Calu3 (cell line): ENCODE measurements at regions not wholly inside any gene's neighbourhood (a gene's known extent, or its start where the extent isn't known, plus 50 kb on each side); places are given as distances from the start of the nearest gene placed in this dataset.

Source experiments
- BruUV-seq: library from RNA; stranded (reverse); fragments of 400-500 nt; replicated peaks from 2 replicates; lab custom pipeline; 2021; lab: Mats Ljungman, UMichigan
- CTCF ChIA-PET: fragments of 300-600 bp; sonication (Branson Sonifier 250); formaldehyde crosslinking; loops from one replicate; lab custom pipeline; 2022; ENCODE audit warnings: antibody characterized with exemption; lab: Charles Lee
- DNase-seq: peaks from one replicate; pipeline ENCODE4 v3.0.0; 2022
- H3K27ac Mint-ChIP-seq: one replicate; pipeline ENCODE4 v1.8.0; 2022; ENCODE audit warnings: mixed read lengths; ENCODE audit not compliant: unreplicated experiment
- H3K27me3 Mint-ChIP-seq: one replicate; pipeline ENCODE4 v1.8.0; 2022; ENCODE audit warnings: mixed read lengths; ENCODE audit not compliant: unreplicated experiment
- H3K36me3 Mint-ChIP-seq: one replicate; pipeline ENCODE4 v1.8.0; 2022; ENCODE audit warnings: mild to moderate bottlenecking, moderate library complexity, mixed read lengths; ENCODE audit not compliant: insufficient read depth, unreplicated experiment
- H3K4me1 Mint-ChIP-seq: one replicate; pipeline ENCODE4 v1.8.0; 2022; ENCODE audit warnings: mild to moderate bottlenecking, low read depth, mixed read lengths; ENCODE audit not compliant: unreplicated experiment
- H3K4me3 Mint-ChIP-seq: one replicate; pipeline ENCODE4 v1.8.0; 2022; ENCODE audit warnings: mild to moderate bottlenecking, low read depth, moderate library complexity, mixed read lengths; ENCODE audit not compliant: unreplicated experiment
- H3K9me3 Mint-ChIP-seq: one replicate; pipeline ENCODE4 v1.8.0; 2022; ENCODE audit warnings: low read depth, mixed read lengths; ENCODE audit not compliant: unreplicated experiment
- CTCF ChIP-seq: fragments of 200-600 bp; IDR thresholded peaks from one replicate; pipeline ENCODE4 v1.8.0; 2022; ENCODE audit warnings: antibody characterized with exemption; ENCODE audit not compliant: unreplicated experiment
- intact Hi-C: fragments of 100-400 bp; cut with micrococcal nuclease; formaldehyde crosslinking; loops from one replicate; pipeline ENCODE4 v1.10.0; 2022; ENCODE audit not compliant: unreplicated experiment

DNA sequence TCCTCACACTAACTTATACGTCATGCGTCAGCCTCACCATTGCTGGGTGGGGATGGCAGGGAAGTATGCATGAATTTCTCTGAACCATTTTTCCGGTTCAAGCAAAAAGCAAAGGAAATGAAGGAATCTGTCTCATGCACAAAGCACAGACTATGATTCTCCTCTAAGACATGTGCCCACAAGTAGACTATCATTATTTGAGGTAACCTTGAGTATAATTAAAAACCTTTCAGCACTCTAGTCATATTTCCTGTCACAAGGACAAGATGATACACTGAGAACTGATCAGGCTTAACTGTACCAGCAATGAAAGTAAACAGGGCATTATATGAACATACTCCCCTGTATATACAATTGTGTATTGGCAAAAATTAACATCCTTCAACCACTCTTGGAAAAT is 56.7 kb upstream of the TSC22D2 start:
- DNase-seq, result no peak
- H3K36me3 Mint-ChIP-seq, result no peaks in the 10 kb centered on the region
- no peak overlapping the region for H3K4me3 Mint-ChIP-seq
- CTCF ChIA-PET, result no interaction called here
- no peak for TF ChIP-seq CTCF
- intact Hi-C loops, result no loop called here
- H3K27ac Mint-ChIP-seq, result no peak overlapping the region
- H3K9me3 Mint-ChIP-seq, result no peaks in the 10 kb centered on the region
- BruUV-seq, result no TSS peak
- peaks cover 38% of the 10 kb centered on the region for H3K4me1 Mint-ChIP-seq
- no peaks in the 10 kb centered on the region for H3K27me3 Mint-ChIP-seq

DNA sequence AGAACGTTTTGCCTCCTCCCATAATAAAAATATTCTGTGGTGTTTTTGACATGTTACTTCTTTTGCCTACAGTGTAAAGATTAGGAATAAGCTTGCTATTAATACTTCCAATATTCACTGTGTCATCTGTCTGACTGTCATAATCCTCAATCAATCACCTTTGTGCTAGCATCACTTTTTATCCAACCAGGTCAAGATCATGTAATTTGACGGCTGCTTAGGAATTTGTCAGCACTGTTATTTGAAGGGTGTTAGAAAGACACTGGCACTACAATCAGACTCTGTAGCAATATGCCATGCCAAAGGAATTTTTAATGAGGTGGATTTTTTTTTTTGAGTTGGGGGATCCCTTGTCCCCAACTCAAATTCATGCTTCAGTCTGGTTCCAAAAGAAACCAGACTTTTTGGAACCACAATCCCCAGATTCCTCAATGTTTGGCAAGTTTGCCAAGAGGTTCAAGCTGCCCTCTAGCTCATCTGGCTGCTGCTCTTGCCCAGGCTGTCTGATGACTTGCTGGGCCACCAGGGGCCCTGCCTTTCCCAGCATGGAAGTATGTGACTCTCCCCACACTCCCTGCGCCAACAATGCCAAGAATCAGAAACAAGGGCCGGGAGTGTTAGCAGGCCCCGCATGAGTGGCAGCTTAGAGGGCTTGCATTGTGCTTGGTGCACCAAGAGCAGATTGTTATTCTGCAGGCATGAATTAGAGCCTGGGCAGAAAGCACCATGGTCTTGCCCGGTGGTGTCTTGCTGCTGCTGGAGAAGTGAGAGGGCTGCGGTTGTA is 58.6 kb upstream of the TSC22D2 start:
- no peak overlapping the region for H3K4me3 Mint-ChIP-seq
- no peaks in the 10 kb centered on the region for H3K27me3 Mint-ChIP-seq
- H3K4me1 Mint-ChIP-seq, result peaks cover 57% of the 10 kb centered on the region
- peaks cover 10% of the 10 kb centered on the region for H3K36me3 Mint-ChIP-seq
- H3K9me3 Mint-ChIP-seq, result no peaks in the 10 kb centered on the region
- H3K27ac Mint-ChIP-seq, result peak overlapping the region; percentile 77
- CTCF ChIA-PET, result interaction anchor here (0.6 to 1.7 kb wide), 7 partner anchors 13 to 140 kb away, joined by 3 to 6 read pairs (median 5); no protein-coding TSS in a partner anchor
- intact Hi-C loops, result loop anchor here (5.0 kb wide), 1 partner anchor 123 kb away; no protein-coding TSS in a partner anchor
- BruUV-seq, result no TSS peak
- TF ChIP-seq CTCF, result no peak
- DNase-seq, result peak; percentile 46

GRCh38 chr3:150348500-150348899 is 59.6 kb upstream of the TSC22D2 start:
- peak overlapping the region; percentile 36 for H3K4me3 Mint-ChIP-seq
- H3K27ac Mint-ChIP-seq, result peak overlapping the region; percentile 77
- H3K27me3 Mint-ChIP-seq, result no peaks in the 10 kb centered on the region
- no peak for TF ChIP-seq CTCF
- CTCF ChIA-PET, result interaction anchor here (0.9 to 1.7 kb wide), 6 partner anchors 14 to 109 kb away, joined by 3 to 6 read pairs (median 5); no protein-coding TSS in a partner anchor
- peak; percentile 80 for DNase-seq
- intact Hi-C loops, result loop anchor here (5.0 kb wide), 1 partner anchor 124 kb away; no protein-coding TSS in a partner anchor
- no peaks in the 10 kb centered on the region for H3K9me3 Mint-ChIP-seq
- H3K4me1 Mint-ChIP-seq, result peaks cover 66% of the 10 kb centered on the region
- H3K36me3 Mint-ChIP-seq, result peaks cover 15% of the 10 kb centered on the region
- BruUV-seq, result no TSS peak

DNA sequence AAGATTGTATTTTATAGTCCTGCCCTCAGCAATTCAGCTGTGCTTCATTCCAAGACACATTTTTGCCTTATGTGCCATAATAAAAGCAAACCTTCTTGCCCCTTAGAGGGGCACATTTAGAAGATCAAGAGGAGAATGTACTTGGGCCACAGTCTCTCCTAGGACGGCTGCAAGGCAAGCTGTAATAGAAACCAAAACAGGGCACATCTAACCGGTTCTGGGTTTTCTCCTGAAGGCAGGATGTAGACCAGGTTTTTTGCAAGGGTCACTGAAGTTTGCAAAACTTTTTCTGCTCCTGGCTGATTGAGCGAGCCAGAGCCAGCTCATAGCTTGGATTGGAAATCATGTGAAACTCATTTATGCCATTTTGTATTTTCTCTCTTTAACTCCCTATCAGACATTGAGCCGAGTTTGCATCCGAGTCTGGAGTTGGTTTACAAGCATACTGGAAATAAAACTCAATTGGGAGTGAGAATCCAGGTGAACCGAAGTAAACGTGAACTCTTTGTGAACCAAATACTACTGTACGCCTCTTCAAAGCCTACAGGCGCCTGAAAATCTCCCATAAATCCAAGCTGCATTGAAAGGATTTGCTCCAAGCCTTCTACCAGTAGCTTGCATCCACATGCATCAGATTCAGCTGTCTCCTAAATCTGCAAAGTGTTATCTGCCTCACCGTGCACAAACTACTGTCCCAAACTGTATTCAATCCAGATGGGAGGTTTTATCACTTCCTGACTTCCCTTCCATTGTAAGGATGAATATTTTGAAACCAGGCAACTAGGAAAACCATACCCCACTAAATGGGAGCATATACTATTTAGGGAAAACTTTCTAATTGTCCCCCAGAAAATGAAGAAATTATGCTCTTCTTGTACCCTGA is 60.9 kb upstream of the TSC22D2 start:
- H3K4me1 Mint-ChIP-seq, result peaks cover 72% of the 10 kb centered on the region
- H3K4me3 Mint-ChIP-seq, result peak overlapping the region; percentile 35
- no peak for TF ChIP-seq CTCF
- H3K9me3 Mint-ChIP-seq, result no peaks in the 10 kb centered on the region
- peak; percentile 42 for DNase-seq
- no peaks in the 10 kb centered on the region for H3K27me3 Mint-ChIP-seq
- CTCF ChIA-PET, result interaction anchor here (0.8 to 2.0 kb wide), 9 partner anchors 12 to 150 kb away, joined by 3 to 11 read pairs (median 4); no protein-coding TSS in a partner anchor
- peaks cover 15% of the 10 kb centered on the region for H3K36me3 Mint-ChIP-seq
- intact Hi-C loops, result loop anchor here (5.0 kb wide), 1 partner anchor 125 kb away; no protein-coding TSS in a partner anchor
- peak overlapping the region; percentile 77 for H3K27ac Mint-ChIP-seq
- BruUV-seq, result no TSS peak
